Right lobe of liver (tissue), 4 donors: ENCODE measurements at regions not wholly inside any gene's neighbourhood (a gene's known extent, or its start where the extent isn't known, plus 50 kb on each side); places are given as distances from the start of the nearest gene placed in this dataset.

ENCODE experiments used
- CTCF ChIP-seq, 4 donors: fragments of 200-600 bp in 3 of 4; fragments of 450-650 bp in 1 of 4; IDR thresholded peaks; one replicate each; pipeline versions ENCODE4 v1.5.1 to v1.8.0; 2016 to 2022; ENCODE audit warnings: antibody characterized with exemption in 4 of 4, mild to moderate bottlenecking in 2 of 4
- POLR2A ChIP-seq: fragments of 450-650 bp; IDR thresholded peaks from one replicate; pipeline ENCODE4 v1.6.1; 2017; ENCODE audit warnings: antibody characterized with exemption, mild to moderate bottlenecking
- donor health status: DM: no; HTN: no; CAD: no.
- donor health status: DM: no; HTN: no; CAD: no.
- donor health status: DM: no; HTN: yes; CAD: no.

- TF ChIP-seq CTCF (IDR thresholded peaks at IDR 0.05) (no peak), POLR2A (no peak)
Measured at GRCh38 chr2:30366199-30366691, 80.8 kb upstream of the LCLAT1 start.
